Left ventricle myocardium inferior (tissue), 1 donor: ENCODE measurements at regions not wholly inside any gene's neighbourhood (a gene's known extent, or its start where the extent isn't known, plus 50 kb on each side); places are given as distances from the start of the nearest gene placed in this dataset.
"Not testable (repeated sequence)": the region's sequence is repeated elsewhere in the genome, so short reads cannot be mapped to it uniquely, and the experiment has no call there.

ENCODE experiments used
- DNase-seq: peaks from one replicate; pipeline ENCODE4 v3.0.0-alpha.2; 2020
- H3K27ac ChIP-seq: fragments of 200-600 bp; replicated peaks from 2 replicates; pipeline ENCODE4 v1.8.0; 2021
- H3K27me3 ChIP-seq: fragments of 200-600 bp; 2 replicates; pipeline ENCODE4 v1.8.0; 2021; ENCODE audit warnings: low read depth
- H3K36me3 ChIP-seq: fragments of 200-600 bp; 2 replicates; pipeline ENCODE4 v1.8.0; 2021
- H3K4me1 ChIP-seq: fragments of 200-600 bp; 2 replicates; pipeline ENCODE4 v1.8.0; 2021
- H3K4me3 ChIP-seq: fragments of 200-600 bp; 2 replicates; pipeline ENCODE4 v1.8.0; 2021; ENCODE audit warnings: mild to moderate bottlenecking, moderate library complexity
- H3K9me3 ChIP-seq: fragments of 200-600 bp; replicated peaks from 2 replicates; pipeline ENCODE4 v1.8.0; 2021
- intact Hi-C: fragments of 100-400 bp; cut with micrococcal nuclease; formaldehyde crosslinking; loops from one replicate; pipeline ENCODE4 v1.11.0; 2022
- TF ChIP-seq, protein P1 (sequence below): fragments of 200-600 bp; IDR thresholded peaks from 2 replicates; pipeline ENCODE4 v1.8.0; 2021; ENCODE audit warnings: antibody characterized with exemption, mild to moderate bottlenecking, borderline replicate concordance
- donor health status: DM: no; HTN: yes; CAD: no; lungs with severe emphysema.

DNA sequence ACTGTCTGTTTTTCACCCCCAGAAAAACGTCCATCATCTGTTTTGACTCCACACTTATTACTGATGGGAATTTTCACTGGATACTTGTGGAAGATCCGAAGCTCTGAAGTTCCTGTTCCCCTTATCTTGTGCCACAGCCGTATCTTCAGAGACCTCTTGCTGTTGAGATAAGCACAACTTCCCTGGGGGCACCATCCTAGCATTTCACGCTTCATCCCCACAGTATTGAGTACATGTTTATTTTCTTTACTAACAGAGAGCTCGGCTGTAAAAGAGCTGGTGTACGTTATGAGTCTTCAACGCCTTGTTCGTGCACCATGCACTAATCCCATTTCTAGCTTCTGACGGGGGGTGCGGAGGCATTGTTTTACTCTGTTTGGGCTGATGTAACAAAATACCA is 813.6 kb upstream of the EEF2KMT start:
- peaks cover 24% of the 10 kb centered on the region for H3K9me3 ChIP-seq
- H3K27me3 ChIP-seq: peaks cover 16% of the 10 kb centered on the region
- DNase-seq: no peak
- intact Hi-C loops: no loop called here
- H3K27ac ChIP-seq: no peak overlapping the region
- TF ChIP-seq, protein P1, sequence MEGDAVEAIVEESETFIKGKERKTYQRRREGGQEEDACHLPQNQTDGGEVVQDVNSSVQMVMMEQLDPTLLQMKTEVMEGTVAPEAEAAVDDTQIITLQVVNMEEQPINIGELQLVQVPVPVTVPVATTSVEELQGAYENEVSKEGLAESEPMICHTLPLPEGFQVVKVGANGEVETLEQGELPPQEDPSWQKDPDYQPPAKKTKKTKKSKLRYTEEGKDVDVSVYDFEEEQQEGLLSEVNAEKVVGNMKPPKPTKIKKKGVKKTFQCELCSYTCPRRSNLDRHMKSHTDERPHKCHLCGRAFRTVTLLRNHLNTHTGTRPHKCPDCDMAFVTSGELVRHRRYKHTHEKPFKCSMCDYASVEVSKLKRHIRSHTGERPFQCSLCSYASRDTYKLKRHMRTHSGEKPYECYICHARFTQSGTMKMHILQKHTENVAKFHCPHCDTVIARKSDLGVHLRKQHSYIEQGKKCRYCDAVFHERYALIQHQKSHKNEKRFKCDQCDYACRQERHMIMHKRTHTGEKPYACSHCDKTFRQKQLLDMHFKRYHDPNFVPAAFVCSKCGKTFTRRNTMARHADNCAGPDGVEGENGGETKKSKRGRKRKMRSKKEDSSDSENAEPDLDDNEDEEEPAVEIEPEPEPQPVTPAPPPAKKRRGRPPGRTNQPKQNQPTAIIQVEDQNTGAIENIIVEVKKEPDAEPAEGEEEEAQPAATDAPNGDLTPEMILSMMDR: no peak
- H3K36me3 ChIP-seq: no peaks in the 10 kb centered on the region
- H3K4me1 ChIP-seq: no peaks in the 10 kb centered on the region
- no peak overlapping the region for H3K4me3 ChIP-seq

DNA sequence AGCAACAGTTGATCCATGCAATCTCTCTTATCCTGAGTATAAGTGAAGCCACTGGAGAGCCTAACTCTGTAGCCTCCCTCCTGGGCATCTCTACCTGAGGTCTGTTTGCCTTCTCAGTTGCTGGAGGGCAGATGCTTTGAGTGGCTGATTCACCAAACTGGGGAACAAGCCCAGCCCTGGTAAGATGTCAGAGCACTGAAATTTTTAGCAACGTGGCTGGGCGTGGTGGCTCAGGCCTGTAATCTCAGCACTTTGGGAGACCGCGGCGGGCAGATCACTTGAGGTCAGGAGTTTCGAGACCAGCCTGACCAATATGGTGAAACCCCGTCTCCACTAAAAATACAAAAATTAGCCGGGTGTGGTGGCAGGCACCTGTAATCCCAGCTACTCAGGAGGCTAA is 812.0 kb upstream of the EEF2KMT start:
- DNase-seq, H3K36me3 ChIP-seq, H3K27ac ChIP-seq, intact Hi-C loops, H3K4me3 ChIP-seq, H3K4me1 ChIP-seq: not testable (repeated sequence)
- H3K9me3 ChIP-seq: peaks cover 18% of the 10 kb centered on the region
- H3K27me3 ChIP-seq: peaks cover 16% of the 10 kb centered on the region

DNA sequence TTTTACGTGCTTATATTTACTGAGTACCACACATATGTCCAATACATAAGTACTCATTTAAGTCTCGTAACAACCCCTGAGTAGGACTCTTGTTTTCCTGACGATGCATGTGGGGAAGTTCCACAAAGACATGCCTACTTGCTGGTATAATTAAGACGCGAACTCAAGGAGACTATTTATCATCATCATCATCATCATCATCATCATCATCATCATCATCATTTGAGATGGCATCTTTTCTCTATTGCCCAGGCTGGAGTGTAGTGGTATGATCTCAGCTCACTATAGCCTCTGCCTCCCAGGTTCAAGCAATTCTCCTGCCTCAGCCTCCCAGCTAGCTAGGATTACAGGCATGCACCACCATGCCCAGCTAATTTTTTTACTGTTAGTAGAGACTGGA is 809.9 kb upstream of the EEF2KMT start:
- Histone ChIP-seq H3K36me3 (no peaks in the 10 kb centered on the region), H3K27ac (no peak overlapping the region), H3K4me1 (no peaks in the 10 kb centered on the region), H3K27me3 (peaks cover 11% of the 10 kb centered on the region), H3K9me3 (peaks cover 6% of the 10 kb centered on the region), H3K4me3 (no peak overlapping the region)
- intact Hi-C loops: no loop called here
- no peak for DNase-seq
- TF ChIP-seq, protein P1: no peak

DNA sequence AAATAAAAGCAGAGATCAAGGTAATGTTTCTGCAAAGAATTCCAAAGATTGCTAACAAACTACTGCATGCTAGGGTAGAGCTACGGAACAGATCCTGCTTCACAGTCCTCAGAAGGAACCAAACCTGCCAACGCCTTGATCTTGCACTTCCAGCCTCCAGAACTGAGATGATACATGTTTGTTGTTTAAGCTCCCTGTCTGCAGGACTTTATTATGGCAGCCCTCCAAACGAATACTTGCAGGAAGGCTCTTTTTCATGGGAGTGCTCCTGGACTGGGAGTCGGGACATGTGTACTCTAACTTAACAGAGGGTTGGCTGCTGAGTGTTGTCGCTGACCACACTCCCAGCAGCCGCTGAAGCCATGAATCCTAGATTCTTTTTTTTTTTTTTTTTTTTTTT is 808.8 kb upstream of the EEF2KMT start:
- H3K27ac ChIP-seq: no peak overlapping the region
- peaks cover under 1% of the 10 kb centered on the region for H3K27me3 ChIP-seq
- no peak overlapping the region for H3K4me3 ChIP-seq
- no peak for DNase-seq
- intact Hi-C loops: no loop called here
- TF ChIP-seq, protein P1: no peak
- H3K9me3 ChIP-seq: peaks cover 2% of the 10 kb centered on the region
- no peaks in the 10 kb centered on the region for H3K36me3 ChIP-seq
- H3K4me1 ChIP-seq: no peaks in the 10 kb centered on the region

DNA sequence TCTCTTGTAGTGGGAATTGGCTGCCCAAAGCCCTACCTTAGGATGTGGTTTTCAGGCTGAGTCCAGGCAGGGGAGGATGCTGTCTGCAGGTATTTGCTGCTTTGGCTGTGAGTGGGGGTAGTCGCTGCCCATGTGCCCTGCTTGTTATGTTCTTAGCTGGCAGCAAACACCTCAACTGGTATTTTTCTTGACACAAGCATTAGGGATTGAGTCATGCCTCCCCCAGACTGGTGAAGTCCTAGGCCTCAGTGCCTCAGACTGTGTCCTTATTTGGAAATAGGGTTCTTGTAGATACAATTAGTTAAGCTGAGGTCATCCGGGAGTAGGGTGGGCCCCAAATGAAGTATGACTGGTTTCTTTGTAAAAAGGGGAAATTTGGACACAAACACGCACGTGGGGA is 808.3 kb upstream of the EEF2KMT start:
- Histone ChIP-seq H3K36me3 (no peaks in the 10 kb centered on the region), H3K4me3 (no peak overlapping the region), H3K4me1 (no peaks in the 10 kb centered on the region), H3K27ac (no peak overlapping the region), H3K9me3 (peaks cover 2% of the 10 kb centered on the region), H3K27me3 (no peaks in the 10 kb centered on the region)
- DNase-seq: no peak
- TF ChIP-seq, protein P1: no peak
- intact Hi-C loops: no loop called here

DNA sequence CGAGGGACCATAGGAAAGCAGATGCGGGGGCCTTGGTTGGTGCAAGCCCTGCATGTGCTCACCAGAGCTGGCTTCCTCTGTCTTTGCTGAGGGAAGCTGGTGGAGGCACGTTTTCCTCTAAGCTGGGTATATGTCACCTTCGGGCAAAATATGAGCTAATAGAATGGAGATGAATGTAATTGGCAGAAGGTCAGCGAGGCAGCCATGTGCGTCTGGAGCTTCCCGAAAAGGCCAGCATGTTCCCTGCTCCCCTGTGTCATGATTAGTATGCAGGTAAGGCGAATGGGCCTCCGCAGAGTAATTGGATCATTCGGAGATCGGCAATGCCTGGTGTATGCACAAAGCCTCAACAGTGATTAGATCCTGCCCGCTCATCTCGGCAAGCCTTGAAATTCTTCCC is 806.2 kb upstream of the EEF2KMT start:
- TF ChIP-seq, protein P1: no peak
- Histone ChIP-seq H3K27ac (no peak overlapping the region), H3K4me3 (no peak overlapping the region), H3K9me3 (peaks cover 21% of the 10 kb centered on the region), H3K27me3 (no peaks in the 10 kb centered on the region), H3K4me1 (no peaks in the 10 kb centered on the region), H3K36me3 (no peaks in the 10 kb centered on the region)
- intact Hi-C loops: no loop called here
- no peak for DNase-seq
